Liver (tissue), 8 donors: ENCODE measurements at regions not wholly inside any gene's neighbourhood (a gene's known extent, or its start where the extent isn't known, plus 50 kb on each side); places are given as distances from the start of the nearest gene placed in this dataset.

Source experiments
- DNase-seq: peaks from one replicate; pipeline ENCODE4 v3.0.0-alpha.2; 2017; ENCODE audit warnings: low spot score
- H3K27ac ChIP-seq, 2 donors: one replicate each; pipeline ENCODE4 v1.7.0; 2013; ENCODE audit warnings: inconsistent platforms in 2 of 2, low read length in 2 of 2, control low read depth in 1 of 2, low read depth in 1 of 2, mild to moderate bottlenecking in 1 of 2
- H3K27me3 ChIP-seq, 4 donors: one replicate each; pipeline versions ENCODE4 v1.6.1 to v1.7.0; 2013; ENCODE audit warnings: low read length in 3 of 4, inconsistent platforms in 1 of 4, mild to moderate bottlenecking in 1 of 4, moderate library complexity in 1 of 4; ENCODE audit not compliant: control insufficient read depth in 4 of 4, insufficient read depth in 4 of 4
- H3K36me3 ChIP-seq, 4 donors: one replicate each; pipeline versions ENCODE4 v1.6.1 to v1.7.0; 2013; ENCODE audit warnings: low read length in 3 of 4, mild to moderate bottlenecking in 3 of 4, low read depth in 1 of 4, moderate library complexity in 1 of 4; ENCODE audit not compliant: control insufficient read depth in 4 of 4, insufficient read depth in 3 of 4
- H3K4me1 ChIP-seq, 4 donors: one replicate each; pipeline versions ENCODE4 v1.6.1 to v1.7.0; 2013; ENCODE audit warnings: low read length in 3 of 4, mild to moderate bottlenecking in 3 of 4, moderate library complexity in 1 of 4; ENCODE audit not compliant: control insufficient read depth in 4 of 4, insufficient read depth in 4 of 4
- H3K4me3 ChIP-seq, 3 donors: one replicate each; pipeline versions ENCODE4 v1.6.1 to v1.7.0; 2013; ENCODE audit warnings: low read length in 3 of 3, control low read depth in 1 of 3, low read depth in 1 of 3, mild to moderate bottlenecking in 1 of 3
- H3K9ac ChIP-seq, 2 donors: one replicate each; pipeline ENCODE4 v1.7.0; 2013; ENCODE audit warnings: low read length in 2 of 2, mild to moderate bottlenecking in 2 of 2, moderate library complexity in 2 of 2, control low read depth in 1 of 2, low read depth in 1 of 2
- H3K9me3 ChIP-seq, 4 donors: one replicate each; pipeline versions ENCODE4 v1.6.1 to v1.7.0; 2013; ENCODE audit warnings: low read length in 3 of 4; ENCODE audit not compliant: control insufficient read depth in 4 of 4
- EGR1 ChIP-seq, 2 donors: IDR thresholded peaks; 2 replicates each; pipeline ENCODE4 v1.6.1; 2016 to 2018; ENCODE audit warnings: antibody characterized with exemption in 2 of 2, low read depth in 2 of 2
- FOXA1 ChIP-seq: IDR thresholded peaks from 2 replicates; pipeline ENCODE4 v1.6.1; 2016; ENCODE audit warnings: antibody characterized with exemption
- FOXA2 ChIP-seq: IDR thresholded peaks from 2 replicates; pipeline ENCODE4 v1.6.1; 2016; ENCODE audit warnings: antibody characterized with exemption
- GABPA ChIP-seq, 2 donors: IDR thresholded peaks in 1 of 2; conservative IDR thresholded peaks in 1 of 2; 2 replicates each; pipeline ENCODE4 v1.6.1; 2016; ENCODE audit warnings: antibody characterized with exemption in 2 of 2, mild to moderate bottlenecking in 1 of 2, moderate library complexity in 1 of 2
- HNF4A ChIP-seq, 2 donors: conservative IDR thresholded peaks; 2 replicates each; pipeline ENCODE4 v1.6.1; 2016; ENCODE audit warnings: antibody characterized with exemption in 2 of 2, mild to moderate bottlenecking in 2 of 2
- HNF4G ChIP-seq: IDR thresholded peaks from 2 replicates; pipeline ENCODE4 v1.6.1; 2016; ENCODE audit warnings: antibody characterized with exemption
- JUND ChIP-seq, 2 donors: IDR thresholded peaks; 2 replicates each; pipeline ENCODE4 v1.6.1; 2016; ENCODE audit warnings: antibody characterized with exemption in 2 of 2
- NR2F2 ChIP-seq: IDR thresholded peaks from 2 replicates; pipeline ENCODE4 v1.6.1; 2016; ENCODE audit warnings: antibody characterized with exemption
- RAD21 ChIP-seq, 2 donors: IDR thresholded peaks; 2 replicates each; pipeline ENCODE4 v1.6.1; 2016; ENCODE audit warnings: antibody characterized with exemption in 2 of 2, mild to moderate bottlenecking in 2 of 2
- RXRA ChIP-seq, 2 donors: IDR thresholded peaks; 2 replicates each; pipeline ENCODE4 v1.6.1; 2017 to 2018; ENCODE audit warnings: antibody characterized with exemption in 2 of 2, mild to moderate bottlenecking in 1 of 2
- SP1 ChIP-seq: IDR thresholded peaks from 2 replicates; pipeline ENCODE4 v1.6.1; 2018; ENCODE audit warnings: antibody characterized with exemption, mild to moderate bottlenecking
- TAF1 ChIP-seq: conservative IDR thresholded peaks from 2 replicates; pipeline ENCODE4 v1.6.1; 2016; ENCODE audit warnings: antibody characterized with exemption, mild to moderate bottlenecking
- YY1 ChIP-seq: IDR thresholded peaks from 2 replicates; pipeline ENCODE4 v1.6.1; 2016; ENCODE audit warnings: antibody characterized with exemption, mild to moderate bottlenecking
- WGBS: extraction: QIAGEN DNeasy Blood & Tissue Kit; methylation state at CpG from one replicate; pipeline ENCODE4 v1.1.7; 2013; 5-methylcytosine and 5-hydroxymethylcytosine counted together
- TF ChIP-seq, protein P1 (sequence below): IDR thresholded peaks from 2 replicates; pipeline ENCODE4 v1.6.1; 2016; ENCODE audit warnings: antibody characterized with exemption
- TF ChIP-seq, protein P2 (sequence below): IDR thresholded peaks from 2 replicates; pipeline ENCODE4 v1.6.1; 2016; ENCODE audit warnings: antibody characterized with exemption, mild to moderate bottlenecking
- TF ChIP-seq, protein P3 (sequence below): IDR thresholded peaks from 2 replicates; pipeline ENCODE4 v1.6.1; 2016; ENCODE audit warnings: antibody characterized with exemption
- TF ChIP-seq, protein P4 (sequence below): fragments of 150-350 bp; IDR thresholded peaks from 2 replicates; pipeline ENCODE4 v1.5.1; 2017; ENCODE audit warnings: improper control_type of control experiment, low read depth, low read length; ENCODE audit not compliant: missing input control
- TF ChIP-seq, protein P5 (sequence below): IDR thresholded peaks from 2 replicates; pipeline ENCODE4 v1.6.1; 2016; ENCODE audit warnings: antibody characterized with exemption
- donor health status: healthy.
- donor health status: healthy.
- donor health status: healthy.
- donor health status: healthy.
- donor health status: healthy.

DNA sequence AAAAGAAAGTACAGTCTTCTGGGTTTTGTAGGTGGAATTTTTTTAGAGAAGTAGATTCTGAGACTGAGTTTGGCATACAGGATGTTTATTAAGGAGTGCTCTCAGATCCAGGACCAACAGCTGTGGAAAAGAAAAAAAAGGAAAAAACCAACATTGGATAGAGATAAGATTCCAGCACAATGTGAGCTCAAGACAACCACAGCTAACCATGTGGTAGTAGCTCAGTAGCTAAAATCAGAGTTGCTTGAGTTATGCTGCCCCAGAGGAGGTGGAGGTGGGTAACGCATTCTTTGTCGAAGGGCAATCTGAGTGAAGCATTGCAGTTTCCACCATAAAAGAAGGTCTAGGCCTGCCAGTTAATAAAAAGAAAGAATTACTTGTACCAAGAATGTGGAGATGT lies 904.3 kb downstream of the NSUN3 start (continued):
- TF ChIP-seq, protein P1, sequence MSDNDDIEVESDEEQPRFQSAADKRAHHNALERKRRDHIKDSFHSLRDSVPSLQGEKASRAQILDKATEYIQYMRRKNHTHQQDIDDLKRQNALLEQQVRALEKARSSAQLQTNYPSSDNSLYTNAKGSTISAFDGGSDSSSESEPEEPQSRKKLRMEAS, result no peak
- TF ChIP-seq, protein P2, sequence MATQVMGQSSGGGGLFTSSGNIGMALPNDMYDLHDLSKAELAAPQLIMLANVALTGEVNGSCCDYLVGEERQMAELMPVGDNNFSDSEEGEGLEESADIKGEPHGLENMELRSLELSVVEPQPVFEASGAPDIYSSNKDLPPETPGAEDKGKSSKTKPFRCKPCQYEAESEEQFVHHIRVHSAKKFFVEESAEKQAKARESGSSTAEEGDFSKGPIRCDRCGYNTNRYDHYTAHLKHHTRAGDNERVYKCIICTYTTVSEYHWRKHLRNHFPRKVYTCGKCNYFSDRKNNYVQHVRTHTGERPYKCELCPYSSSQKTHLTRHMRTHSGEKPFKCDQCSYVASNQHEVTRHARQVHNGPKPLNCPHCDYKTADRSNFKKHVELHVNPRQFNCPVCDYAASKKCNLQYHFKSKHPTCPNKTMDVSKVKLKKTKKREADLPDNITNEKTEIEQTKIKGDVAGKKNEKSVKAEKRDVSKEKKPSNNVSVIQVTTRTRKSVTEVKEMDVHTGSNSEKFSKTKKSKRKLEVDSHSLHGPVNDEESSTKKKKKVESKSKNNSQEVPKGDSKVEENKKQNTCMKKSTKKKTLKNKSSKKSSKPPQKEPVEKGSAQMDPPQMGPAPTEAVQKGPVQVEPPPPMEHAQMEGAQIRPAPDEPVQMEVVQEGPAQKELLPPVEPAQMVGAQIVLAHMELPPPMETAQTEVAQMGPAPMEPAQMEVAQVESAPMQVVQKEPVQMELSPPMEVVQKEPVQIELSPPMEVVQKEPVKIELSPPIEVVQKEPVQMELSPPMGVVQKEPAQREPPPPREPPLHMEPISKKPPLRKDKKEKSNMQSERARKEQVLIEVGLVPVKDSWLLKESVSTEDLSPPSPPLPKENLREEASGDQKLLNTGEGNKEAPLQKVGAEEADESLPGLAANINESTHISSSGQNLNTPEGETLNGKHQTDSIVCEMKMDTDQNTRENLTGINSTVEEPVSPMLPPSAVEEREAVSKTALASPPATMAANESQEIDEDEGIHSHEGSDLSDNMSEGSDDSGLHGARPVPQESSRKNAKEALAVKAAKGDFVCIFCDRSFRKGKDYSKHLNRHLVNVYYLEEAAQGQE, result no peak
- no peak for TF ChIP-seq FOXA1
- no peak for TF ChIP-seq NR2F2
- TF ChIP-seq GABPA (IDR thresholded peaks at IDR 0.05 in 1 of 2, conservative IDR thresholded peaks at IDR 0.05 in 1 of 2), result no peak
- TF ChIP-seq EGR1 (IDR thresholded peaks at IDR 0.05; ENCODE audit: low read depth in 2 of 2), result no peak
- no peak for TF ChIP-seq TAF1
- no peak for TF ChIP-seq YY1

DNA sequence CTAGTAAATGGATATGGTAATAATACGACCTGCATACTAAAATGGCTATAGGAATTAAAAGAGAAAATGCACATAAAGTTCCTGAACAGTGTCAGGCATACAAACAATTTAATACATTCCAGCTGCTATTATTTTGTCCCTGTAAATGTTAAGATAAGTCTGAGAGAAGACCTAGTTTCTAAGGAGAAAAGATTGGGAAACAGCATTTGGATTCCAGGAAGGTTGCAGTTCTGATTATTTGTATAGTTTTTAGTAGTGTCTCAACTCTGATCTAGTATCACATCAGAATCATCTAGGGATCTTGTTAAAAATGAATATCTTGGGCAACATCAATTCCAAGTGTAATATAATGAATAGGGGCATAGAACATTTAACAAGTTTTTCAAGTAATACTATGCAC lies 905.7 kb downstream of the NSUN3 start:
- Histone ChIP-seq H3K27me3 (peaks cover 0 to 2% (median 0%) of the 10 kb centered on the region in 4 donors), H3K27ac (no peak overlapping the region), H3K9ac (no peak overlapping the region), H3K4me1 (no peaks in the 10 kb centered on the region), H3K36me3 (no peaks in the 10 kb centered on the region), H3K9me3 (no peaks in the 10 kb centered on the region), H3K4me3 (no peak overlapping the region)
- WGBS, result 69% methylated on average over 1 of the region's 1 CpG
- TF ChIP-seq JUND (IDR thresholded peaks at IDR 0.05), result no peak
- TF ChIP-seq HNF4G, result no peak
- no peak for TF ChIP-seq RAD21 (IDR thresholded peaks at IDR 0.05)
- no peak for TF ChIP-seq RXRA (IDR thresholded peaks at IDR 0.05)
- TF ChIP-seq NR2F2, result no peak
- no peak for TF ChIP-seq SP1
- TF ChIP-seq HNF4A (conservative IDR thresholded peaks at IDR 0.05), result no peak
- no peak for DNase-seq

DNA sequence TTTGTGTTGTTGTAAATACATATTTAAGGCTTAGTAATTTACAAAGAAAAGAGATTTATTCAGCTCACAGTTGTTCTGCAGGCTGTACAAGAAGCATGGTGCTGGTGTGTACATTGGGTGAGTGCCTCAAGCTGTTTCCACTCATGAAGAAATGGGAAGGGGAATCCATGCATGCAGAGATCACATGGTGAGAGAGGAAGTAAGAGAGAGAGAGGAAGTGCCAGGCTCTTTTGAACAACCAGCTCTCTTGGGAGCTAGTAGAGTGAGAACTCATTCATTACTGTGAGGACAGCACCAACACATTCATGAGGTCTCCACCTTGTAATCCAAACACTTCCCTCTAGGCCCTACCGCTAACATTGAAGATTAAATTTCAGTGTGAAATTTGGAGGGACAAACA lies 909.2 kb downstream of the NSUN3 start:
- peaks cover 0 to 2% (median 0%) of the 10 kb centered on the region in 4 donors for H3K27me3 ChIP-seq
- TF ChIP-seq, protein P3, sequence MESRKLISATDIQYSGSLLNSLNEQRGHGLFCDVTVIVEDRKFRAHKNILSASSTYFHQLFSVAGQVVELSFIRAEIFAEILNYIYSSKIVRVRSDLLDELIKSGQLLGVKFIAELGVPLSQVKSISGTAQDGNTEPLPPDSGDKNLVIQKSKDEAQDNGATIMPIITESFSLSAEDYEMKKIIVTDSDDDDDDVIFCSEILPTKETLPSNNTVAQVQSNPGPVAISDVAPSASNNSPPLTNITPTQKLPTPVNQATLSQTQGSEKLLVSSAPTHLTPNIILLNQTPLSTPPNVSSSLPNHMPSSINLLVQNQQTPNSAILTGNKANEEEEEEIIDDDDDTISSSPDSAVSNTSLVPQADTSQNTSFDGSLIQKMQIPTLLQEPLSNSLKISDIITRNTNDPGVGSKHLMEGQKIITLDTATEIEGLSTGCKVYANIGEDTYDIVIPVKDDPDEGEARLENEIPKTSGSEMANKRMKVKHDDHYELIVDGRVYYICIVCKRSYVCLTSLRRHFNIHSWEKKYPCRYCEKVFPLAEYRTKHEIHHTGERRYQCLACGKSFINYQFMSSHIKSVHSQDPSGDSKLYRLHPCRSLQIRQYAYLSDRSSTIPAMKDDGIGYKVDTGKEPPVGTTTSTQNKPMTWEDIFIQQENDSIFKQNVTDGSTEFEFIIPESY, result no peak
- TF ChIP-seq, protein P4, sequence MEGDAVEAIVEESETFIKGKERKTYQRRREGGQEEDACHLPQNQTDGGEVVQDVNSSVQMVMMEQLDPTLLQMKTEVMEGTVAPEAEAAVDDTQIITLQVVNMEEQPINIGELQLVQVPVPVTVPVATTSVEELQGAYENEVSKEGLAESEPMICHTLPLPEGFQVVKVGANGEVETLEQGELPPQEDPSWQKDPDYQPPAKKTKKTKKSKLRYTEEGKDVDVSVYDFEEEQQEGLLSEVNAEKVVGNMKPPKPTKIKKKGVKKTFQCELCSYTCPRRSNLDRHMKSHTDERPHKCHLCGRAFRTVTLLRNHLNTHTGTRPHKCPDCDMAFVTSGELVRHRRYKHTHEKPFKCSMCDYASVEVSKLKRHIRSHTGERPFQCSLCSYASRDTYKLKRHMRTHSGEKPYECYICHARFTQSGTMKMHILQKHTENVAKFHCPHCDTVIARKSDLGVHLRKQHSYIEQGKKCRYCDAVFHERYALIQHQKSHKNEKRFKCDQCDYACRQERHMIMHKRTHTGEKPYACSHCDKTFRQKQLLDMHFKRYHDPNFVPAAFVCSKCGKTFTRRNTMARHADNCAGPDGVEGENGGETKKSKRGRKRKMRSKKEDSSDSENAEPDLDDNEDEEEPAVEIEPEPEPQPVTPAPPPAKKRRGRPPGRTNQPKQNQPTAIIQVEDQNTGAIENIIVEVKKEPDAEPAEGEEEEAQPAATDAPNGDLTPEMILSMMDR, result no peak
- TF ChIP-seq JUND (IDR thresholded peaks at IDR 0.05) (no peak), RXRA (IDR thresholded peaks at IDR 0.05) (no peak), EGR1 (IDR thresholded peaks at IDR 0.05; ENCODE audit: low read depth in 2 of 2) (no peak), FOXA2 (no peak), FOXA1 (no peak), NR2F2 (no peak), YY1 (no peak), HNF4G (no peak), TAF1 (no peak)
- TF ChIP-seq, protein P5, sequence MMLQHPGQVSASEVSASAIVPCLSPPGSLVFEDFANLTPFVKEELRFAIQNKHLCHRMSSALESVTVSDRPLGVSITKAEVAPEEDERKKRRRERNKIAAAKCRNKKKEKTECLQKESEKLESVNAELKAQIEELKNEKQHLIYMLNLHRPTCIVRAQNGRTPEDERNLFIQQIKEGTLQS, result no peak
- TF ChIP-seq, protein P2, result no peak
- no peaks in the 10 kb centered on the region for H3K36me3 ChIP-seq
- 88% methylated on average over 1 of the region's 1 CpG for WGBS
- no peaks in the 10 kb centered on the region for H3K9me3 ChIP-seq
- no peak overlapping the region for H3K27ac ChIP-seq
- DNase-seq, result no peak
- no peaks in the 10 kb centered on the region for H3K4me1 ChIP-seq
- H3K4me3 ChIP-seq, result no peak overlapping the region
- H3K9ac ChIP-seq, result no peak overlapping the region
